ENCODE measurements at regions not wholly inside any gene's neighbourhood (a gene's known extent, or its start where the extent isn't known, plus 50 kb on each side); places are given as distances from the start of the nearest gene placed in this dataset.
"Not testable (repeated sequence)": the region's sequence is repeated elsewhere in the genome, so short reads cannot be mapped to it uniquely, and the experiment has no call there.

DNA sequence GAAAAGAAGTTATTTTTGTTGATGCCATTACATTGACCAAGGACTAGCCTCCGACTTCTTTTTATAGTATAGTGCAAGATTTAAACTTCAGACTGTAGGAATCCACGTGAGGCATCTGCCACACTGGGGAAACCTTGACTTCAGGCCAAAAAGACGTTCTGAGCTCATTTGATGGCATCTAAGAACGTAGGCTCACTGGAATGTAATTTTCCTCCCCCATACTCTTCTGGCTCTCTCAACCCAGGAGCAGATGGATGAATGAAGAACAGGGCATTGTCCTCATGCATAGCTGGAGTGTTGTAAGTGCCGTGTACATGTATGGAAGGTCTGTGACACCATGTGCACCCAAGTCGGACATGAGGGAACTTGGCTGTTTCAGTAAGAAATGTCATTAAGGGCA lies 72.8 kb upstream of the IKBKE start:
- not testable (repeated sequence) for DNase-seq; H3K4me1 Mint-ChIP-seq; H3K36me3 Mint-ChIP-seq; H3K27me3 Mint-ChIP-seq (ENCODE audit: low read depth in 3 of 3); H3K4me3 Mint-ChIP-seq; H3K9me3 Mint-ChIP-seq; H3K27ac Mint-ChIP-seq

DNA sequence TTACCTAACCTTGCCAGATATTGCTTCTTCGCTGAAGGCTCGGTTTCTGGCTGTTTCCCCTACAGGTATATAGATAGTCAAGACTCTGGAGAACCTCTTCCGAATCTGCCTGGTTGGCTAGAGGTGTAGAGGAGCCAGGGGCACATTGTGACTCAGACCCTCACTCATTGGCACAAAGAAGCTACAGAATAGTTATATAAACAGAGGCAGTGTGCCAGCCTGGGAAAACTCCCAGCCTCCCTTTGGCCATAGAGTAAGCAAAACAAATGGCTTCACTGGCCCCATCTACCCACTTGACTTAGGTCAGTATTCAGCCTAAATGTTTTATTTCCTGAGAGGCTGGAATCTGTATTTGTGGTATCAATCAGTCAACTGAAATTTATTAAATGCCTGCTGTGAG lies 72.0 kb upstream of the IKBKE start:
- not testable (repeated sequence) for H3K36me3 Mint-ChIP-seq; H3K27ac Mint-ChIP-seq; DNase-seq; H3K4me3 Mint-ChIP-seq; H3K4me1 Mint-ChIP-seq; H3K27me3 Mint-ChIP-seq (ENCODE audit: low read depth in 3 of 3); H3K9me3 Mint-ChIP-seq

GRCh38 chr1:206403612-206404307 lies 66.5 kb upstream of the IKBKE start:
- H3K27ac Mint-ChIP-seq; H3K36me3 Mint-ChIP-seq; H3K27me3 Mint-ChIP-seq (ENCODE audit: low read depth in 3 of 3); H3K4me3 Mint-ChIP-seq; DNase-seq; H3K4me1 Mint-ChIP-seq; H3K9me3 Mint-ChIP-seq: not testable (repeated sequence)

DNA sequence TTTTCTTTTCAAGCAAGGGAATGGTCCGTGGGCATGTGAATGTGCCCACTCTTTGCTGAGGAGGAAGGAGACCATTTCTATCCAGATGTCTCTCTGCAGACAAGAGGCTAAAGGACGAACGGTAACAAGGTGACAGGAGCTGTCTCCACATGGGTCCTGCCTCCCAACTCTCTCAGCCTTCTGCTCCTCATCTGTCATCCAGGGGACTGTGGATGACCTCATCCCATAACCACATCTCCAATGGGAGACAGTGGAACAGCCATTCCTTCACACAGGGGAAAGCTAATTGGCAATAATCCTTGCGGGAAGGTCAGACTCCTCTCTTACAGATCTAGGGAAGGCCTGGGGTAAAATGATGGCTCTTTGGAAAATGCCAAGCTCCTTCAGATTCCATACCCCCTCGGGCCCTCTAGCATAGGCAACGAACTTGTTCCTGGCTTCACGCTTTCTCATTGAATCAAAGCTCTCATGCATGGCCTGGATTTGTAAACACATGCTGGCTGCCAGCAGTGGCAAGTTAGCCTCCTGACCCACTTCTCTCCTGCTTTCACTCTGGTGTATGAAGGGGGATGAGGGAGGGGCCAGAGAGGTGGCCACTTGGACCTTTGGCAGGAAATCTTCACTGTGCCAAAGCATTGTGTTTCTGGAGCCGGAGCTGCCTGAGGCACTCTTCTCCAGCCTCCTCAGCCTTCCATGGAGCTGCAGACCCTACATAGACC lies 65.8 kb upstream of the IKBKE start:
- DNase-seq; H3K4me3 Mint-ChIP-seq; H3K4me1 Mint-ChIP-seq; H3K9me3 Mint-ChIP-seq; H3K27ac Mint-ChIP-seq; H3K36me3 Mint-ChIP-seq; H3K27me3 Mint-ChIP-seq (ENCODE audit: low read depth in 3 of 3): not testable (repeated sequence)

- not testable (repeated sequence) for DNase-seq; H3K36me3 Mint-ChIP-seq; H3K27ac Mint-ChIP-seq; H3K4me3 Mint-ChIP-seq; H3K27me3 Mint-ChIP-seq (ENCODE audit: low read depth in 3 of 3); H3K4me1 Mint-ChIP-seq; H3K9me3 Mint-ChIP-seq
These were observed 65.0 kb upstream of the IKBKE start for GRCh38 chr1:206405282-206405681.

DNA sequence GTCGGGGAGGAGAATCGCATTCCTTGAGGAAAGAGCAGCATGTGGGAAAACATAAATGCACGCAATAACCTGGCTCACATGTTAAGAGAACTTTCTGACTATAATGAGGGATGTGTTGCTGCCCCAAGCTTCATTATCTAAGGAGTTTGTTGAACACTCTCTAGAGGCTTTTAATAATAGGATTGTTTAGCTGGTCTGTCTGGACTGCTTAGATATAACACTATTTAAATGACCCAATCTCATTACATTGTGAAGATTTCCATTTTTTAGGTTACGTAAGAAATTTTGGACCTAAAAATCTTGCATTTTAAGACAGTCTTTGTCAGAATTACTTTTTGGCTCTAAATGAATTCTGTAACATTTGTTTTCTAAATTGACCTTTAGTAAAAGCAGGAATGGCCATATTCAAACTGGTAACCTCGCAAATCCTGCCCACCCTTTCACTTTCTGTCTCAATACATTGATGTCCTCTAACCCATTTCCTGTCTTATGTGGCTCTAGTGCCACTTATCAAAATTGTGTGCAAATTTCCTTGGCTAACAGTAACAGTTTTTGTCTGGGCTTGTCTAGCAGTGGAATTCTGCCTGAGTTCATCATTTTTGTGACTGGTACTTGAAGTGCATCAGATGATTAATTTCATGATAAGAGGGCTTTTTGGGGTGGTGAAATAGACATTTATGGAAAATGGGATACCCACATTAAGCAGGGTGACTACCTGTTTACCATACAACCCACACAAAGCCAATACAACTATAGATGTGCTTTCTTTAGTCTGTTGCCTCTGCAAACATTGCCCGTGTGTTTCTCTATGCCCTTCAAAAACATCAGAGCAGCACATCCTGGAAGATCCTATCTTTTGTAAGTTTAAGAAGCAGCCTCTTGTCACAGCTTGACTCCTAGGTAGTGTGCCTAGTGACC lies 61.6 kb upstream of the IKBKE start:
- not testable (repeated sequence) for H3K9me3 Mint-ChIP-seq; H3K27me3 Mint-ChIP-seq (ENCODE audit: low read depth in 3 of 3); H3K4me3 Mint-ChIP-seq; H3K27ac Mint-ChIP-seq; H3K4me1 Mint-ChIP-seq
- peak in 1 of 3 donors; percentile 5 for DNase-seq
- peaks cover 0 to 14% (median 0%) of the 10 kb centered on the region in 3 donors for H3K36me3 Mint-ChIP-seq

GRCh38 chr1:206411321-206411720 lies 59.0 kb upstream of the IKBKE start:
- H3K4me3 Mint-ChIP-seq, result no peak overlapping the region
- H3K36me3 Mint-ChIP-seq, result peaks cover 4 to 20% (median 11%) of the 10 kb centered on the region in 3 donors
- H3K9me3 Mint-ChIP-seq, result no peaks in the 10 kb centered on the region
- H3K27me3 Mint-ChIP-seq (ENCODE audit: low read depth in 3 of 3), result peaks cover 0 to 1% (median 0%) of the 10 kb centered on the region in 3 donors
- DNase-seq, result no peak
- no peaks in the 10 kb centered on the region for H3K4me1 Mint-ChIP-seq
- no peak overlapping the region for H3K27ac Mint-ChIP-seq

- no peak overlapping the region for H3K4me3 Mint-ChIP-seq
These were observed 54.3 kb upstream of the IKBKE start for GRCh38 chr1:206415942-206416341.

GRCh38 chr1:206417774-206418614 lies 52.3 kb upstream of the IKBKE start:
- peaks cover 22 to 36% (median 28%) of the 10 kb centered on the region in 3 donors for H3K36me3 Mint-ChIP-seq

More at GRCh38 chr1:206415942-206416341, 54.3 kb upstream of the IKBKE start:
- H3K9me3 Mint-ChIP-seq, result no peaks in the 10 kb centered on the region
- H3K27ac Mint-ChIP-seq, result peak overlapping the region in 1 of 6 donors; percentile 42
- no peak for DNase-seq
- peaks cover 0 to 4% (median 0%) of the 10 kb centered on the region in 3 donors for H3K27me3 Mint-ChIP-seq (ENCODE audit: low read depth in 3 of 3)
- peaks cover 20 to 33% (median 22%) of the 10 kb centered on the region in 3 donors for H3K36me3 Mint-ChIP-seq
- no peaks in the 10 kb centered on the region for H3K4me1 Mint-ChIP-seq

GRCh38 chr1:206419250-206419649 lies 51.0 kb upstream of the IKBKE start:
- Mint-ChIP-seq H3K9me3 (no peaks in the 10 kb centered on the region), H3K4me1 (no peaks in the 10 kb centered on the region), H3K27me3 (ENCODE audit: low read depth in 3 of 3) (peaks cover 0 to 3% (median 0%) of the 10 kb centered on the region in 3 donors), H3K4me3 (no peak overlapping the region), H3K36me3 (peaks cover 28 to 40% (median 29%) of the 10 kb centered on the region in 3 donors), H3K27ac (peak overlapping the region in 1 of 6 donors; percentile 27)
- no peak for DNase-seq

More at GRCh38 chr1:206417774-206418614, 52.3 kb upstream of the IKBKE start:
- no peak for DNase-seq
- Mint-ChIP-seq H3K9me3 (no peaks in the 10 kb centered on the region), H3K4me3 (no peak overlapping the region), H3K27ac (no peak overlapping the region), H3K27me3 (ENCODE audit: low read depth in 3 of 3) (peaks cover 0 to 3% (median 0%) of the 10 kb centered on the region in 3 donors), H3K4me1 (no peaks in the 10 kb centered on the region)

- no peak for DNase-seq
- Mint-ChIP-seq H3K9me3 (no peaks in the 10 kb centered on the region), H3K4me3 (no peak overlapping the region), H3K27ac (no peak overlapping the region), H3K27me3 (ENCODE audit: low read depth in 3 of 3) (peaks cover 0 to 3% (median 0%) of the 10 kb centered on the region in 3 donors), H3K4me1 (no peaks in the 10 kb centered on the region), H3K36me3 (peaks cover 26 to 40% (median 28%) of the 10 kb centered on the region in 3 donors)
These were observed 50.5 kb upstream of the IKBKE start for GRCh38 chr1:206419783-206420182.

DNA sequence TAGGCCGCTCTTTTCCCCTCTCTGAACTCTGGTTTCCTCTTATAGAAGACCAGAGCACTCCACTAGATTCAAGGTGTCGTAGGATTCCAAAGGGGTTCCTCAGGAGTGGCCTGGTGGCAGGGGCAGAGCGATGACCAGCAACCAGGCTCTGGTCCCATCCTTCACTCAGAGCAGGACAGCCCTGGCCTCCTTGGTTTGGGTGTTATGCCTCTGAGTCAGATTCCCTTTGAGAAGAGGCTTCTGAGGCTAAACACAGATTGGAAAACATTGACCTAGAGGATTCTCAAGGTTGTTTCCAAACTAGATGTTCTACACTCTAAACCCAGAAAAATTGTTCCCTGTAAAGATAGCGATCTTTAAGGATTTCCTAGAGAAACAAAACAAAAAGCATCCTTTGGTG lies 49.8 kb upstream of the IKBKE start:
- peaks cover 0 to 3% (median 0%) of the 10 kb centered on the region in 3 donors for H3K27me3 Mint-ChIP-seq (ENCODE audit: low read depth in 3 of 3)
- no peaks in the 10 kb centered on the region for H3K4me1 Mint-ChIP-seq
- no peak overlapping the region for H3K27ac Mint-ChIP-seq
- no peak for DNase-seq
- H3K9me3 Mint-ChIP-seq, result no peaks in the 10 kb centered on the region
- peaks cover 24 to 40% (median 32%) of the 10 kb centered on the region in 3 donors for H3K36me3 Mint-ChIP-seq
- no peak overlapping the region for H3K4me3 Mint-ChIP-seq

Measured in immature natural killer cell (primary cell).